ENCODE measurements at regions not wholly inside any gene's neighbourhood (a gene's known extent, or its start where the extent isn't known, plus 50 kb on each side); places are given as distances from the start of the nearest gene placed in this dataset.

DNA sequence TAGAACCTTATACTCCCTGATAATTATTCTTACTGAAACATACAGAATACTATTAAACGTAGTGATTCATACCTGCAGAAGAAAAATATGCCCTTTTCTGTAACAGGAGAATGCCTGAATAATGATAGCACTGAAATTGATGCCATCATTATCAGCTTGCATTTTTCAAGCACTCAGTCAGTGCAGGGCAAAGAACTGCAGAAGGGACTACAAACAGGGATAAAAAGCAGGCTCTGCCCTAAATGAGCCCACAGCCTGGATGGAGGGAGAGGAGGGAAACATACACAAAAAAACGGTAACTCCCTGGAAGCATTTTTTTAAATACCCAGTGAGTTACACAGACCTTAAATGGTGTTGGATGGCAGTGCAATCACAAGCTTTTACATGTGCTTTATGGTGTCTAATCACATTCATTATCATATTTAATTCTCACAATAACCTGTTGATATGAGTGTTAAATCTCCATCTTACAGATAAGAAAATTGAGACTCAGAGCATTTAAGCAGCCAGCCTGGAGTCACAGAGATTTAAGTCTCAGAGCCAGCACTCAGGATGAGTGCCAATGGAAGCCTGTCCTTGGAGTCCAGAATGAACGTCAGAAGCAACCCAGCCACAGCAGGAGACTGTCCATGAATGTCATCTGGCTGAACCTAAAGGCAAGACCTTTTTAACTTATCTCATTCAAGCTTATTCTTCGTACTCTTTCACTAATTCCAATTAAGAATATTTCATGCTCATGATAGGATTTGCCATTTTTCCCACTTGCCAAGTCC is 139.3 kb upstream of the CTNNA2 start:
- no peak overlapping the region for H3K4me3 ChIP-seq (ENCODE audit: low read depth in 1 of 3, low read length in 3 of 3)
- no peaks in the 10 kb centered on the region for H3K27me3 ChIP-seq (ENCODE audit: control insufficient read depth in 4 of 4, insufficient read depth in 4 of 4, low read length in 3 of 4)
- no peak overlapping the region for H3K9ac ChIP-seq (ENCODE audit: low read depth in 1 of 2, low read length in 2 of 2)
- no peaks in the 10 kb centered on the region for H3K36me3 ChIP-seq (ENCODE audit: control insufficient read depth in 4 of 4, insufficient read depth in 3 of 4, low read depth in 1 of 4, low read length in 3 of 4)
- WGBS, result 31% methylated on average over 3 of the region's 4 CpGs
- peaks cover 0 to 3% (median 0%) of the 10 kb centered on the region in 4 donors for H3K9me3 ChIP-seq (ENCODE audit: control insufficient read depth in 4 of 4, low read length in 3 of 4)
- DNase-seq (ENCODE audit: low spot score), result no peak
- TF ChIP-seq FOXA1 (IDR thresholded peaks at IDR 0.05), result no peak
- TF ChIP-seq TAF1 (conservative IDR thresholded peaks at IDR 0.05), result no peak
- TF ChIP-seq, protein P1, sequence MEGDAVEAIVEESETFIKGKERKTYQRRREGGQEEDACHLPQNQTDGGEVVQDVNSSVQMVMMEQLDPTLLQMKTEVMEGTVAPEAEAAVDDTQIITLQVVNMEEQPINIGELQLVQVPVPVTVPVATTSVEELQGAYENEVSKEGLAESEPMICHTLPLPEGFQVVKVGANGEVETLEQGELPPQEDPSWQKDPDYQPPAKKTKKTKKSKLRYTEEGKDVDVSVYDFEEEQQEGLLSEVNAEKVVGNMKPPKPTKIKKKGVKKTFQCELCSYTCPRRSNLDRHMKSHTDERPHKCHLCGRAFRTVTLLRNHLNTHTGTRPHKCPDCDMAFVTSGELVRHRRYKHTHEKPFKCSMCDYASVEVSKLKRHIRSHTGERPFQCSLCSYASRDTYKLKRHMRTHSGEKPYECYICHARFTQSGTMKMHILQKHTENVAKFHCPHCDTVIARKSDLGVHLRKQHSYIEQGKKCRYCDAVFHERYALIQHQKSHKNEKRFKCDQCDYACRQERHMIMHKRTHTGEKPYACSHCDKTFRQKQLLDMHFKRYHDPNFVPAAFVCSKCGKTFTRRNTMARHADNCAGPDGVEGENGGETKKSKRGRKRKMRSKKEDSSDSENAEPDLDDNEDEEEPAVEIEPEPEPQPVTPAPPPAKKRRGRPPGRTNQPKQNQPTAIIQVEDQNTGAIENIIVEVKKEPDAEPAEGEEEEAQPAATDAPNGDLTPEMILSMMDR (IDR thresholded peaks at IDR 0.05; ENCODE audit: low read depth, low read length, missing input control), result no peak
- no peak for TF ChIP-seq FOXA2 (IDR thresholded peaks at IDR 0.05)
- TF ChIP-seq, protein P2, sequence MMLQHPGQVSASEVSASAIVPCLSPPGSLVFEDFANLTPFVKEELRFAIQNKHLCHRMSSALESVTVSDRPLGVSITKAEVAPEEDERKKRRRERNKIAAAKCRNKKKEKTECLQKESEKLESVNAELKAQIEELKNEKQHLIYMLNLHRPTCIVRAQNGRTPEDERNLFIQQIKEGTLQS (IDR thresholded peaks at IDR 0.05), result no peak
- no peak for TF ChIP-seq HNF4A (conservative IDR thresholded peaks at IDR 0.05)
- TF ChIP-seq RXRA (IDR thresholded peaks at IDR 0.05), result no peak
- no peak for TF ChIP-seq NR2F2 (IDR thresholded peaks at IDR 0.05)
- no peaks in the 10 kb centered on the region for H3K4me1 ChIP-seq (ENCODE audit: control insufficient read depth in 4 of 4, insufficient read depth in 4 of 4, low read length in 3 of 4)
- no peak overlapping the region for H3K27ac ChIP-seq (ENCODE audit: low read depth in 1 of 2, low read length in 2 of 2)

DNA sequence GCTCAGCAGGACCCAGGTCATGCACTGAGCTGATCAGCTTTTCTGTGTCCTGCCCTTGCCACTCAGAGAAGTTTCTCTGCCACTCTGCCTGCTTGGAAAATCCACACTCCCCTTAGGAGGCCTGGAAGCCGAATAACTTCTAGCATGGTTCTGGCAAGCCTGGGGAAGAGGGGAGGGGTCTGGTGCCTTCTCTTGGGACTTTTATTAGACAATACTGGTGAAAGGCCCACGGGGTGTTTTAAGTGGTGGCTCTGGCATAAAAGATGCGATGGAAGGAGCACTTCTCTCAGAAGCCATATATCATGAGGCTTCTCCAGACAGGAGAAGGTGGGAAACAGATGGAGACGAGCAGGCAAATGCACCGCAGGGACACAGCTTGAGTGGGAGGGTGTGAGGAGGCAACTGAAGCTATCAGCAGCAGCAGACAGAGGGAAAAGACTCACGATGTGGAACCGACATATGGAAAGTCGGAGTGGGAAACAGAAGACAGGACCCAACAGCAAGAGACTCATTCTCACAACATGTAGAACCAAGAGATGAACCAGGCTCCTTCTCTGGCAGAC is 141.8 kb upstream of the CTNNA2 start:
- Histone ChIP-seq H3K9ac (ENCODE audit: low read depth in 1 of 2, low read length in 2 of 2) (no peak overlapping the region), H3K27ac (ENCODE audit: low read depth in 1 of 2, low read length in 2 of 2) (no peak overlapping the region), H3K4me1 (ENCODE audit: control insufficient read depth in 4 of 4, insufficient read depth in 4 of 4, low read length in 3 of 4) (no peaks in the 10 kb centered on the region), H3K9me3 (ENCODE audit: control insufficient read depth in 4 of 4, low read length in 3 of 4) (peaks cover 0 to 3% (median 0%) of the 10 kb centered on the region in 4 donors), H3K36me3 (ENCODE audit: control insufficient read depth in 4 of 4, insufficient read depth in 3 of 4, low read depth in 1 of 4, low read length in 3 of 4) (no peaks in the 10 kb centered on the region), H3K27me3 (ENCODE audit: control insufficient read depth in 4 of 4, insufficient read depth in 4 of 4, low read length in 3 of 4) (no peaks in the 10 kb centered on the region), H3K4me3 (ENCODE audit: low read depth in 1 of 3, low read length in 3 of 3) (no peak overlapping the region)
- TF ChIP-seq GABPA (IDR thresholded peaks at IDR 0.05 in 1 of 2, conservative IDR thresholded peaks at IDR 0.05 in 1 of 2), result no peak
- TF ChIP-seq JUND (IDR thresholded peaks at IDR 0.05), result no peak
- no peak for TF ChIP-seq RAD21 (IDR thresholded peaks at IDR 0.05)
- TF ChIP-seq, protein P3, sequence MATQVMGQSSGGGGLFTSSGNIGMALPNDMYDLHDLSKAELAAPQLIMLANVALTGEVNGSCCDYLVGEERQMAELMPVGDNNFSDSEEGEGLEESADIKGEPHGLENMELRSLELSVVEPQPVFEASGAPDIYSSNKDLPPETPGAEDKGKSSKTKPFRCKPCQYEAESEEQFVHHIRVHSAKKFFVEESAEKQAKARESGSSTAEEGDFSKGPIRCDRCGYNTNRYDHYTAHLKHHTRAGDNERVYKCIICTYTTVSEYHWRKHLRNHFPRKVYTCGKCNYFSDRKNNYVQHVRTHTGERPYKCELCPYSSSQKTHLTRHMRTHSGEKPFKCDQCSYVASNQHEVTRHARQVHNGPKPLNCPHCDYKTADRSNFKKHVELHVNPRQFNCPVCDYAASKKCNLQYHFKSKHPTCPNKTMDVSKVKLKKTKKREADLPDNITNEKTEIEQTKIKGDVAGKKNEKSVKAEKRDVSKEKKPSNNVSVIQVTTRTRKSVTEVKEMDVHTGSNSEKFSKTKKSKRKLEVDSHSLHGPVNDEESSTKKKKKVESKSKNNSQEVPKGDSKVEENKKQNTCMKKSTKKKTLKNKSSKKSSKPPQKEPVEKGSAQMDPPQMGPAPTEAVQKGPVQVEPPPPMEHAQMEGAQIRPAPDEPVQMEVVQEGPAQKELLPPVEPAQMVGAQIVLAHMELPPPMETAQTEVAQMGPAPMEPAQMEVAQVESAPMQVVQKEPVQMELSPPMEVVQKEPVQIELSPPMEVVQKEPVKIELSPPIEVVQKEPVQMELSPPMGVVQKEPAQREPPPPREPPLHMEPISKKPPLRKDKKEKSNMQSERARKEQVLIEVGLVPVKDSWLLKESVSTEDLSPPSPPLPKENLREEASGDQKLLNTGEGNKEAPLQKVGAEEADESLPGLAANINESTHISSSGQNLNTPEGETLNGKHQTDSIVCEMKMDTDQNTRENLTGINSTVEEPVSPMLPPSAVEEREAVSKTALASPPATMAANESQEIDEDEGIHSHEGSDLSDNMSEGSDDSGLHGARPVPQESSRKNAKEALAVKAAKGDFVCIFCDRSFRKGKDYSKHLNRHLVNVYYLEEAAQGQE (IDR thresholded peaks at IDR 0.05), result no peak
- TF ChIP-seq HNF4A (conservative IDR thresholded peaks at IDR 0.05), result no peak
- no peak for TF ChIP-seq RXRA (IDR thresholded peaks at IDR 0.05)
- no peak for TF ChIP-seq YY1 (IDR thresholded peaks at IDR 0.05)
- 54% methylated on average over 8 of the region's 8 CpGs for WGBS
- no peak for DNase-seq (ENCODE audit: low spot score)
